ENCODE measurements at regions not wholly inside any gene's neighbourhood (a gene's known extent, or its start where the extent isn't known, plus 50 kb on each side); places are given as distances from the start of the nearest gene placed in this dataset.

- TF ChIP-seq, protein P1, sequence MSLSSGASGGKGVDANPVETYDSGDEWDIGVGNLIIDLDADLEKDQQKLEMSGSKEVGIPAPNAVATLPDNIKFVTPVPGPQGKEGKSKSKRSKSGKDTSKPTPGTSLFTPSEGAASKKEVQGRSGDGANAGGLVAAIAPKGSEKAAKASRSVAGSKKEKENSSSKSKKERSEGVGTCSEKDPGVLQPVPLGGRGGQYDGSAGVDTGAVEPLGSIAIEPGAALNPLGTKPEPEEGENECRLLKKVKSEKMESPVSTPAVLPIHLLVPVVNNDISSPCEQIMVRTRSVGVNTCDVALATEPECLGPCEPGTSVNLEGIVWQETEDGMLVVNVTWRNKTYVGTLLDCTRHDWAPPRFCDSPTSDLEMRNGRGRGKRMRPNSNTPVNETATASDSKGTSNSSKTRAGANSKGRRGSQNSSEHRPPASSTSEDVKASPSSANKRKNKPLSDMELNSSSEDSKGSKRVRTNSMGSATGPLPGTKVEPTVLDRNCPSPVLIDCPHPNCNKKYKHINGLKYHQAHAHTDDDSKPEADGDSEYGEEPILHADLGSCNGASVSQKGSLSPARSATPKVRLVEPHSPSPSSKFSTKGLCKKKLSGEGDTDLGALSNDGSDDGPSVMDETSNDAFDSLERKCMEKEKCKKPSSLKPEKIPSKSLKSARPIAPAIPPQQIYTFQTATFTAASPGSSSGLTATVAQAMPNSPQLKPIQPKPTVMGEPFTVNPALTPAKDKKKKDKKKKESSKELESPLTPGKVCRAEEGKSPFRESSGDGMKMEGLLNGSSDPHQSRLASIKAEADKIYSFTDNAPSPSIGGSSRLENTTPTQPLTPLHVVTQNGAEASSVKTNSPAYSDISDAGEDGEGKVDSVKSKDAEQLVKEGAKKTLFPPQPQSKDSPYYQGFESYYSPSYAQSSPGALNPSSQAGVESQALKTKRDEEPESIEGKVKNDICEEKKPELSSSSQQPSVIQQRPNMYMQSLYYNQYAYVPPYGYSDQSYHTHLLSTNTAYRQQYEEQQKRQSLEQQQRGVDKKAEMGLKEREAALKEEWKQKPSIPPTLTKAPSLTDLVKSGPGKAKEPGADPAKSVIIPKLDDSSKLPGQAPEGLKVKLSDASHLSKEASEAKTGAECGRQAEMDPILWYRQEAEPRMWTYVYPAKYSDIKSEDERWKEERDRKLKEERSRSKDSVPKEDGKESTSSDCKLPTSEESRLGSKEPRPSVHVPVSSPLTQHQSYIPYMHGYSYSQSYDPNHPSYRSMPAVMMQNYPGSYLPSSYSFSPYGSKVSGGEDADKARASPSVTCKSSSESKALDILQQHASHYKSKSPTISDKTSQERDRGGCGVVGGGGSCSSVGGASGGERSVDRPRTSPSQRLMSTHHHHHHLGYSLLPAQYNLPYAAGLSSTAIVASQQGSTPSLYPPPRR (CRISPR knock-in tag; IDR thresholded peaks at IDR 0.05; ENCODE audit: borderline replicate concordance) = no peak
- TF ChIP-seq XRCC3 (IDR thresholded peaks at IDR 0.05) (no peak), SAFB2 (IDR thresholded peaks at IDR 0.05; ENCODE audit: borderline replicate concordance, low read depth, low read length, severe bottlenecking) (no peak), EP300 (IDR thresholded peaks at IDR 0.05; ENCODE audit: low read length) (no peak), POLR3A (IDR thresholded peaks at IDR 0.05; ENCODE audit: borderline replicate concordance, extremely low read depth, insufficient read depth, insufficient read length) (no peak), TRIM24 (IDR thresholded peaks at IDR 0.05) (no peak), CSDE1 (IDR thresholded peaks at IDR 0.05) (no peak)
These were observed 167.3 kb upstream of the KCTD3 start (continued) for GRCh38 chr1:215399787-215400186.

GRCh38 chr1:215400741-215401140 lies 166.4 kb upstream of the KCTD3 start:
- DNase-seq (ENCODE audit: extremely low read depth in 1 of 4, low spot score in 3 of 4) (no peak), ATAC-seq (no peak), FAIRE-seq (no peak)
- Histone ChIP-seq H3K4me1 (replicated peaks in 1 of 2; ENCODE audit: control insufficient read depth in 2 of 2, insufficient read depth in 2 of 2, low read length in 2 of 2) (no peaks in the 10 kb centered on the region), H3K9me3 (replicated peaks; ENCODE audit: control insufficient read depth, insufficient read depth, low read depth, low read length) (no peaks in the 10 kb centered on the region), H3K36me3 (ENCODE audit: control insufficient read depth, insufficient read depth, low read length) (no peaks in the 10 kb centered on the region), H3K9me1 (ENCODE audit: control insufficient read depth, insufficient read depth, low read length) (no peaks in the 10 kb centered on the region), H3K9ac (ENCODE audit: insufficient read depth in 1 of 2, low read depth in 2 of 2, low read length in 2 of 2) (no peak overlapping the region), H3K4me2 (ENCODE audit: insufficient read depth, low read length) (no peak overlapping the region), H3K79me2 (ENCODE audit: control insufficient read depth, insufficient read depth, low read length) (no peaks in the 10 kb centered on the region), H3K27me3 (ENCODE audit: control insufficient read depth in 2 of 2, insufficient read depth in 2 of 2, low read length in 2 of 2) (no peaks in the 10 kb centered on the region), H2AFZ (ENCODE audit: low read depth, low read length) (no peak overlapping the region), H3K4me3 (no peak overlapping the region), H3K27ac (ENCODE audit: extremely low read depth, low read depth, low read length) (no peak overlapping the region), H4K20me1 (replicated peaks; ENCODE audit: control insufficient read depth, insufficient read depth, low read length) (no peaks in the 10 kb centered on the region)
- ChIA-PET CTCF (ENCODE audit: low intra/inter-chr PET ratio) (no interaction called here), POLR2A (no interaction called here)
- in situ Hi-C loops (cut with MboI) = no loop called here
- WGBS (ENCODE audit: insufficient coverage, low coverage, missing lambda C conversion rate) = 0% methylated on average over 1 of the region's 1 CpG
- intact Hi-C loops (cut with micrococcal nuclease) = no loop called here
- BruUV-seq (replicated peaks) = no TSS peak
- TF ChIP-seq NFIX (CRISPR knock-in tag; IDR thresholded peaks at IDR 0.05; ENCODE audit: low read depth) (no peak), POLR2AphosphoS2 (IDR thresholded peaks at IDR 0.05; ENCODE audit: low read length) (no peak)
- TF ChIP-seq, protein P1 (CRISPR knock-in tag; IDR thresholded peaks at IDR 0.05; ENCODE audit: borderline replicate concordance) = no peak
